ENCODE measurements at regions not wholly inside any gene's neighbourhood (a gene's known extent, or its start where the extent isn't known, plus 50 kb on each side); places are given as distances from the start of the nearest gene placed in this dataset.

- TF ChIP-seq CTCF (IDR thresholded peaks at IDR 0.05; ENCODE audit: insufficient read depth, low read length, poor library complexity, severe bottlenecking) (no peak), EZH2phosphoT487 (conservative IDR thresholded peaks at IDR 0.05; ENCODE audit: low read length) (no peak)
Observed at GRCh38 chr6:104401926-104402325, 457.8 kb downstream of the HACE1 start.
